Breast epithelium (tissue), 3 donors: ENCODE measurements at regions not wholly inside any gene's neighbourhood (a gene's known extent, or its start where the extent isn't known, plus 50 kb on each side); places are given as distances from the start of the nearest gene placed in this dataset.

Source experiments
- CTCF ChIP-seq, 3 donors: fragments of 450-650 bp; IDR thresholded peaks; one replicate each; pipeline ENCODE4 v1.5.1; 2016 to 2017; ENCODE audit warnings: antibody characterized with exemption in 3 of 3, mild to moderate bottlenecking in 3 of 3, moderate library complexity in 3 of 3
- POLR2A ChIP-seq: fragments of 450-650 bp; IDR thresholded peaks from one replicate; pipeline ENCODE4 v1.6.1; 2016; ENCODE audit warnings: antibody characterized with exemption, mild to moderate bottlenecking, moderate library complexity
- POLR2AphosphoS5 ChIP-seq, 3 donors: sonication (generic); formaldehyde crosslinking; IDR thresholded peaks; one replicate each; pipeline ENCODE4 v1.6.1; 2017; ENCODE audit warnings: antibody characterized with exemption in 3 of 3

GRCh38 chr2:156079845-156080244 lies 252.7 kb downstream of the NR4A2 start:
- TF ChIP-seq POLR2AphosphoS5 (IDR thresholded peaks at IDR 0.05) (no peak), POLR2A (no peak), CTCF (IDR thresholded peaks at IDR 0.05) (no peak)
